RWPE2 (cell line): ENCODE measurements at regions not wholly inside any gene's neighbourhood (a gene's known extent, or its start where the extent isn't known, plus 50 kb on each side); places are given as distances from the start of the nearest gene placed in this dataset.
"Not testable (repeated sequence)": the region's sequence is repeated elsewhere in the genome, so short reads cannot be mapped to it uniquely, and the experiment has no call there.

Experiments used
- ATAC-seq: fragments of 200-7000 bp; cut with Tn5 transposase; 3 replicates; pipeline ENCODE4 v1.9.1; 2021; ENCODE audit warnings: low read depth
- DNase-seq: peaks from one replicate; pipeline ENCODE4 v3.0.0-alpha.2; 2020; ENCODE audit warnings: low spot score
- H3K27ac ChIP-seq: fragments of 450-650 bp; 2 replicates; pipeline ENCODE4 v1.5.1; 2017; ENCODE audit warnings: mild to moderate bottlenecking; ENCODE audit not compliant: poor library complexity, severe bottlenecking
- H3K27me3 ChIP-seq: fragments of 250-450 bp; sonication (Bioruptor Pico); 2 replicates; pipeline ENCODE4 v1.5.1; 2021; ENCODE audit warnings: mild to moderate bottlenecking, moderate library complexity; ENCODE audit not compliant: insufficient read depth, poor library complexity, severe bottlenecking
- H3K36me3 ChIP-seq: fragments of 250-450 bp; sonication (Bioruptor Pico); 2 replicates; pipeline ENCODE4 v1.5.1; 2020; ENCODE audit warnings: low read depth, mild to moderate bottlenecking, moderate library complexity
- H3K4me1 ChIP-seq: fragments of 250-450 bp; sonication (Bioruptor Pico); 2 replicates; pipeline ENCODE4 v1.5.1; 2021; ENCODE audit warnings: mild to moderate bottlenecking, moderate library complexity; ENCODE audit not compliant: insufficient read depth, poor library complexity, severe bottlenecking
- H3K4me3 ChIP-seq: fragments of 250-450 bp; sonication (Bioruptor Pico); 2 replicates; pipeline ENCODE4 v1.5.1; 2021; ENCODE audit warnings: mild to moderate bottlenecking, moderate library complexity; ENCODE audit not compliant: severe bottlenecking
- H3K9me3 ChIP-seq: fragments of 250-450 bp; sonication (Bioruptor Pico); 2 replicates; pipeline ENCODE4 v1.5.1; 2021; ENCODE audit warnings: mild to moderate bottlenecking, moderate library complexity; ENCODE audit not compliant: severe bottlenecking
- TF ChIP-seq, protein P1 (sequence below): fragments of 450-650 bp; IDR thresholded peaks from one replicate; pipeline ENCODE4 v1.5.1; 2017; ENCODE audit warnings: mild to moderate bottlenecking, moderate library complexity; ENCODE audit not compliant: poor library complexity, severe bottlenecking

DNA sequence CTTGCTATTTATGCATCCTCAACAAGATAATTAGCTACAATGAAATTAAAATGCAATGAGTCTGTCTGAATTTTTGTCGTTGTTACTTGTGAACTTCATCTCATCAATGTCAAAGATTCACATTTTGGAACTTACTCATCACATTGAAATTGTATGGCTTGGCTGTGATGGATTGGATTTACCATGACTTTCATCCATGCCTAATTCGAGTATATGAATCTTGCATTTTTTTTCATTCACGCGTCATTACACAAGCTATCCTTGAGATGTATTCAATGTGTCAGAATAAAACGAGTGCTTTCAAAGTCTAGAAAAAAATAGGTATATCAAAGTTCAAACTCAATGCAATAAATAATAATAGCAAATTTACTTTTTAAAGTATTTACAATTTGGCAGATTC is 265.3 kb downstream of the MAP2K6 start:
- Histone ChIP-seq H3K4me1 (no peaks in the 10 kb centered on the region), H3K27me3 (no peaks in the 10 kb centered on the region), H3K4me3 (no peak overlapping the region), H3K9me3 (no peaks in the 10 kb centered on the region), H3K27ac (no peak overlapping the region), H3K36me3 (no peaks in the 10 kb centered on the region)
- TF ChIP-seq, protein P1, sequence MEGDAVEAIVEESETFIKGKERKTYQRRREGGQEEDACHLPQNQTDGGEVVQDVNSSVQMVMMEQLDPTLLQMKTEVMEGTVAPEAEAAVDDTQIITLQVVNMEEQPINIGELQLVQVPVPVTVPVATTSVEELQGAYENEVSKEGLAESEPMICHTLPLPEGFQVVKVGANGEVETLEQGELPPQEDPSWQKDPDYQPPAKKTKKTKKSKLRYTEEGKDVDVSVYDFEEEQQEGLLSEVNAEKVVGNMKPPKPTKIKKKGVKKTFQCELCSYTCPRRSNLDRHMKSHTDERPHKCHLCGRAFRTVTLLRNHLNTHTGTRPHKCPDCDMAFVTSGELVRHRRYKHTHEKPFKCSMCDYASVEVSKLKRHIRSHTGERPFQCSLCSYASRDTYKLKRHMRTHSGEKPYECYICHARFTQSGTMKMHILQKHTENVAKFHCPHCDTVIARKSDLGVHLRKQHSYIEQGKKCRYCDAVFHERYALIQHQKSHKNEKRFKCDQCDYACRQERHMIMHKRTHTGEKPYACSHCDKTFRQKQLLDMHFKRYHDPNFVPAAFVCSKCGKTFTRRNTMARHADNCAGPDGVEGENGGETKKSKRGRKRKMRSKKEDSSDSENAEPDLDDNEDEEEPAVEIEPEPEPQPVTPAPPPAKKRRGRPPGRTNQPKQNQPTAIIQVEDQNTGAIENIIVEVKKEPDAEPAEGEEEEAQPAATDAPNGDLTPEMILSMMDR: no peak
- no peak for DNase-seq
- ATAC-seq: no peak

DNA sequence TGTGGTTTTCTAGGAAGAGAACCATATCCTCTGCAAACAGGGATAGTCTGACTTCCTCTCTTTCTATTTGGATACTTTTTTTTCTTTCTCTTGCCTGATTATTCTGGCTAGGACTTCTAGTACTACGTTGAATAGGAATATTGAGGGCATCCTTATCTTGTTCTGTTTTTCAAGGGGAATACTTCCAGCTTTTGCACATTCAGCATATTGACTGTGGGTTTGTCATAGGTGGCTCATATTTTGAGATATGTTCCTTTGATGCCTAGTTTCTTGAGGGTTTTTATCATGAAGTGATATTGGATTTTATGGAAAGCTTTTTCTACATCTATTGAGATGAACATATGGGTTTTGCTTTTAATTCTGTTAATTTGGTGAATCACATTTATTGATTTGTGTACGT is 269.8 kb downstream of the MAP2K6 start:
- no peak for ATAC-seq
- TF ChIP-seq, protein P1: no peak

DNA sequence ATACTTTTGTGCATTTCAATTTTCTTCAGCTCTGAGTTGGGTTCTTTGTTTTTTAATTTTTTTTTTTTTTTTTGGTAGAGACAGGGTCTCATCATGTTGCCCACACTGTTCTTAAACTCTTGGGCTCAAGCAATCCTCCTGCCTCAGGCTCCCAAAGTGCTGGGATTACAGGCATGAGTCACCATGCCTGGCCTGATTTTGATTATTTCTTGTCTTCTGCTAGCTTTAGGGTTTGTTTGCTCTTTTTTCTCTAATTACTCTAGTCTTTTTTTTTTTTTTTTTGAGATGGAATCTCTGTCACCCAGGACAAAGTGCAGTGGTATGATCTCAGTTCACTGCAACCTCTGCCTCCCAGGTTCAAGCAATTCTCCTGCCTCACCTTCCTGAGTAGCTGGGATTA is 270.7 kb downstream of the MAP2K6 start:
- H3K4me1 ChIP-seq, H3K9me3 ChIP-seq, H3K27ac ChIP-seq, H3K4me3 ChIP-seq, H3K36me3 ChIP-seq, DNase-seq, H3K27me3 ChIP-seq, ATAC-seq: not testable (repeated sequence)

More for the DNA sequence above, 269.8 kb downstream of the MAP2K6 start:
- H3K27ac ChIP-seq: no peak overlapping the region
- DNase-seq: no peak
- no peak overlapping the region for H3K4me3 ChIP-seq
- no peaks in the 10 kb centered on the region for H3K9me3 ChIP-seq
- H3K4me1 ChIP-seq: no peaks in the 10 kb centered on the region
- H3K36me3 ChIP-seq: no peaks in the 10 kb centered on the region
- no peaks in the 10 kb centered on the region for H3K27me3 ChIP-seq

DNA sequence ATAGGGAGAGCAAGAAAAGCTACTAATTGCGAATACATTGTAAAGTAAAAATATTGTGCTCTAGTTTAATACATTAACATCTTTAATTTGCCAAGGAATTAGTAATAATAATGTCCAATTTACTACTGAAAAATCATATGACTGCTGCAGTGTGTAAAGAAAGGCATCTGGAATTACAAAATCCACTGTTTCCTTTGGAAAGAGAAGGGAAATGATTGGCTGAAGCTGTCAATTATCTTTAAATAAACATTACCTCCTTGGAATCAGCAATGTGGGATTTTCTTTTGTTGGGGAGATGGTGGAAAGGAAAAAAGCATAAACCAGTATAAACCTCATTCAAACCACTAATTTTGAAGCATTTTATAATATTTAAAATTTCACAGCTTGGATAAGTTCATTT is 276.0 kb downstream of the MAP2K6 start:
- no peak overlapping the region for H3K27ac ChIP-seq
- no peaks in the 10 kb centered on the region for H3K4me1 ChIP-seq
- H3K9me3 ChIP-seq: no peaks in the 10 kb centered on the region
- H3K27me3 ChIP-seq: no peaks in the 10 kb centered on the region
- H3K36me3 ChIP-seq: no peaks in the 10 kb centered on the region
- DNase-seq: no peak
- ATAC-seq: no peak
- TF ChIP-seq, protein P1: no peak
- H3K4me3 ChIP-seq: no peak overlapping the region

DNA sequence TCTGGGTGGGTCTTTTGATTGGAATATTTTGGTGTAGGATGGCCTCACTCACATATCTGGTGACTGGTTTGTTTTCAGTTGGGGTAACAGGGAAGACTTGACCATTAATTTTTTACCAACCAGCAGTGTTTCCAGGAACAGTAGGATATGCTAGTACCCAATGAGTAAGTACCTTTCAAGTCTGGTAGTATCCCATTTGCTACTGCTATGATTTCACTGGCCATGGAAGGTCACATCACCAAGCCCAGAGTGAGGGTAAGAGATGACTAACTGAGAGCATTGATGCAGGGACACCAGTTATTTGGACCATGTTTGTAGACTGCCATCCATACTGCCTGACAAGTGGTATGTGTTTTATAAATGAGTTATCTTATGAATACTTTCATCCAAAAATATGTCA is 277.7 kb downstream of the MAP2K6 start:
- Histone ChIP-seq H3K9me3 (no peaks in the 10 kb centered on the region), H3K4me1 (no peaks in the 10 kb centered on the region), H3K27me3 (no peaks in the 10 kb centered on the region), H3K4me3 (no peak overlapping the region), H3K36me3 (no peaks in the 10 kb centered on the region), H3K27ac (no peak overlapping the region)
- DNase-seq: no peak
- no peak for ATAC-seq
- TF ChIP-seq, protein P1: no peak
